ENCODE measurements at regions not wholly inside any gene's neighbourhood (a gene's known extent, or its start where the extent isn't known, plus 50 kb on each side); places are given as distances from the start of the nearest gene placed in this dataset.

- peak in 1 of 3 experiments; percentile 85 for DNase-seq
These were observed 112.1 kb upstream of the SOX1 start for GRCh38 chr13:111954661-111955411.

DNA sequence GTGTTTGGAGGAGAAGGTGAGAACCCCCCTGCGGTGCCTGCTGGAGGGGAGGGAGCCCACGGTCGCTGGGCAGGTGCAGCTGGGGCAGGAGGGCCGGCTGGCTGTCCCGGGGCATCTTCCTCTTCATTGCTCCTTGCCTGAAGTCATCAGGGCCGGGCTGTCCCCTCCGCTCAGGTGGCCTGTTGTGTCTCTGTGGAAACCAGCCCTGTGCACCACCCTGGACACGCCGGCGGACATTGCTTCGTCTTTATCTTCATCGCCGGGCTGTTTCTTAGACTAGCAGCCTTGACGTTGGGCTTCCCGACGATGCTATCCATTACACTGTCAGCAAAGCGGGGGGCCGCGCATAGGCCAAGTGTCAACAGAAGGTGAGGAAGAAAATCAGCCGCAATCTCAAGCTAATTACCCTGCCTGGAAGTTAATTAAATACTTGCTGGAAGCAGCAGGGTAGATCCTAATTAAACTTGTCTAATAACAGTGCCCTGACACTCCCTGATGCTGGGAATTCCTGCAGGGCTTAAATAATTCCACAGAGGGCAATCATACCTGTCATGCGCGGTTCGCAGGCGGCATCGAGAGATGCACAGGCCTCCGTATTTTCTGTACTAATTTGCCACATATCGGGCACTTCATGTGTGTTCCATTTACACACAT, 111.4 kb upstream of the SOX1 start:
- DNase-seq: peak in 1 of 3 experiments; percentile 27

GRCh38 chr13:111956261-111957151, 110.4 kb upstream of the SOX1 start:
- no peak for DNase-seq

DNA sequence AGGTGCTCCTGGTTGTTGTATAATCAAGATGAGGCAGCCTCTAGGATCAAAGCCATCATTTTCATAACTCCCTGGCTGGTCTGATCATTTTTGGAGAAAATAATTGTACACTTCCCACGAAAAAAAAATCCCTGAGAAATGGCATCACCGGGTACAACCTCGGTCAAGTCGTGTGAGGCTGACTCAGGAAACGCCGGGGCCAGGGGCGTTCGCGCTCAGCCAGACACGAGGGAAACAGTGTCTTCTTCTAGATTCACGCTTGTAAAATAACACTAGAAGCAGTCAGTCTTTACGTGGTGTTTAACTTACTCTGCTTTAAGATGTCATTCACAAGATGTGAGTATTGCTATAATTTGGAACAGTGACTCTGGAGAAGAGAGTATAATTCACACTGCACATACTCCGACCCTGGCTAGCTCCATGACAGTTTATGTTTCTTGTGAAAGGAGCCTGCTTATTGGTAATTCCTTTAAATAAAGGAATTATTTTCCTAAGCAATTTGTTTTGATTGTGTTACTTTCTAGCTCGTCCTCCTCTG, 109.0 kb upstream of the SOX1 start:
- no peak for DNase-seq

DNA sequence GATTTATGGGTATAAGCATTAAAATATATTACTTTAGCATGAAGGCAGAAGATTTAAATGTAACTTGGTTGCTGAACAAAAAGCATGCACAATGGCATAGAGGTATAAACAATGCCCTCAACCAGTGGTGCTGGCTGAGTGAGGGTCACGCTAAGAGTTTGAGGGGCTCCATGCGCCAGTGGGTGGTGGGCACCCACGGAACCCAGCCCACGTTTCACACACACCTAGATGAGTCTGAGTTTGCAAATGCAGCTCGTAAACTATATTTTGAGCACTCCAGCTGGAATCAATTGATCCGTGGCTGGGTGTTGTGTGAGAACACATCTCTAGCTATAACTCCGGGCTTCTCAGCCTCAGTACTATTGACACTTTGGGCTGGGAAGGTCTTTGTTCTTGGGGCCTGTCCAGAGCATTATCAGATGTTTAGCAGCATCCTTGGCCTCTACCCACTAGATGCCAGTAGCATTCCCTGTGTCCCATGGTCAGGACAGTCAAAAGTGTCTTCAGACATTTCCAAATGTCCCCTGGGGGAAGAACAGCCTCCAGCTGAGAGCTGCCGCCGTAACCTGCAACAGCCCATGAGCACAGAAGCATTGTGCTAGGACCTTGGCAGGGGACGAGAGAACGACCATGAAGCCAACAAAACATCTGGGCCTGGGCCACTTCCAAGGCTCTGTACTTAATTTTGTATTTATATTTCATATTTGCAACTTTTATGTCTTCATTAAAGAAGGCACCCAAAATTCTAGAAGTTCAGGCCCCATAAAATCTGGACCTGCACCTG, 108.1 kb upstream of the SOX1 start:
- no peak for DNase-seq

GRCh38 chr13:111960152-111960772, 106.7 kb upstream of the SOX1 start:
- DNase-seq: no peak

- no peak for DNase-seq
These were observed 105.7 kb upstream of the SOX1 start for GRCh38 chr13:111961236-111961635.

DNA sequence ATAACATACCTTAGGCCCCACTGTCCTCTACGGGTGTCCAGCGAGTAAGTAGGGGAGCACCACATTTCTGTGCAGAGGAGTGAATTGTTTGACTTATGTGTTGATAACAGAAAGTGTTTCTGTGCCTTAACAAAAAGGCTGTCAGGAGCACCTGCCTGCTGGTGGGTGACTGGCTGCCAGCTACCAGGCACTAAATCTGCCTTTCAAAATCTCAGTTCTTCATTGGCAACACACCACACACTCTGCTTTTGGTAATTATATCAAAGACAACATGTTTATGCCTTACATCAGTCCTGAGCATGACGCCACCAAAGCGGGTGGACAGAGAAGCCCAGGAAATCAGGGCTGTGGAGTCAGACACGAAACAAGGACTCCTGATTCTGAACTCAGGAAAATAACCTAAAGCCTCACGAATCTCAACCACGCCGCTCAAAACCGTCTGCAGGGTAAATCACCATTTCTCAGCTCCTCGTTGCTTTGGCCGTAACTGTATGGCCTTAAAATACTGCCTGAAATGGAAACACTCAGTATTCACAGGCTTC, 105.2 kb upstream of the SOX1 start:
- DNase-seq: no peak

DNA sequence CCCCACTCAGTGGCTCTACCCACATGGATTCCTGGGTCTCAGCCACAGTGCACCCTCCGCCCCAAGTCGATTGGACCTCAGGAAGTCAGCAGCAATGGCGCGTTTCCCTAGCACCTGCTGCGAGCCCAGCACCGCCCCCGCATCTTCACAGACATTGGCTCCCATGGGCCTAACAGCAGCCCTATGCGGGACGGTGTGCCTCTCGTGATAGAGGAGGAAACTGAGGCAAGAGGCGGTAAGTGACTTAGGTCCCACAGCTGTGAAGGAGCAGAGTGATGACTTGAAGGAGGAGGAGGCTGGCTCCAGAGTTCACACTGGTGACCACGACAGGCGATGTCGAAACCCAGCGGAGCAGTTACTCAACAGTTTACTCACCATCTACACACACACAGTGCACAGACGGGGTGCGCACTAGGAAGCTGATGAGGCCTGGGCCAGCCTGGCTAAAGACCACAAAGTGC, 104.5 kb upstream of the SOX1 start:
- DNase-seq: no peak

DNA sequence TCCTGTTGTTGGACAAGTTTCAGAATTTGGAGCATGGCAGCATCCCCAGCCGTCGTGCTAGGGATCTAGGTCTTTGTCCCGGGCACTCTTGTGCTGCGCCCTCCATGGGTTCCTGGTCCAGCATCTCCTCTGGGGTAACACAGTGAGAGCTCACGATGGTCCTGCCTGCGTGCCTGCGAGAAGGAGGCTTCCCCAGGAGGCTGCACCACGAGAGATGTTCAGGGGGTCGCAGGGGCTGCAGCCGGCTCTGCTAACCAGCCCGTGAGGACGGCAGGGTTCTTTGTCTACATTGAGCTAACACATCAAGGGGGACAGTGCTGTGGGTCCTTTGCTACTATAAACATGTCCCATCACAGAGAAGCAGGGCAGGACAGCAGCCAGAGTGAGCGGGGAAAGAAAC, 103.9 kb upstream of the SOX1 start:
- DNase-seq: no peak

- no peak for DNase-seq
These were observed 102.4 kb upstream of the SOX1 start for GRCh38 chr13:111964411-111965035.

- no peak for DNase-seq
These were observed 101.3 kb upstream of the SOX1 start for GRCh38 chr13:111965466-111966214.

- DNase-seq: no peak
These were observed 100.0 kb upstream of the SOX1 start for GRCh38 chr13:111966933-111967332.

DNA sequence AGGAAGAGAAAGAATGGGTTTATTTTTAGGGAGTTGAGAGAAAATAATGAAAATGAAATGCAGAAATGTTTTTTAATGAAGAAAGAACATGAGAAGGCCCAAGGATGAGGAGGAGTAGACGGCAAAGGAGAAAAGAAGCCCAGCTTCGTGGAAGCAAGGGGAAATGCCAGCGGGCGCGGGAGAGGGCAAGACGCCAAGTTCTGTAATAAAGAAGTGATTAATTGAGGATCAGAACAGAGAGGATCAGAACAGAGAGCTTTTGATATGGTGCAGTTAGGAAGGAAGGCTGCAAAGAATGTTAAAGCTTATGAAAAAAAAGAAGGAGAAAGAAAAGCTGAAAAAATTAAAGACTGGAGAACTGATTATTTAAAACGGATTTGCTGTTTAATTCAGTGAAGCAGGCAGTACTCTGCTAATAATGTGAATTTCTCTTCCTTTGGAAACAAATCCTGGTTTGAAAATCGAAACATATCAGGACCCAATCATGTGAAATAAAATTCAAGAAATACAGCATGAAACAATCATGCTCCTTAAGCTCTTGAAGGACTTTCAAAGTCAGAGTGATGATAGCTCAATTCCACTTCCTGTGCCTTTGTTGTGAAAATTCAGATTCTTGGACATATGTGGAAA, 99.3 kb upstream of the SOX1 start:
- no peak for DNase-seq

DNA sequence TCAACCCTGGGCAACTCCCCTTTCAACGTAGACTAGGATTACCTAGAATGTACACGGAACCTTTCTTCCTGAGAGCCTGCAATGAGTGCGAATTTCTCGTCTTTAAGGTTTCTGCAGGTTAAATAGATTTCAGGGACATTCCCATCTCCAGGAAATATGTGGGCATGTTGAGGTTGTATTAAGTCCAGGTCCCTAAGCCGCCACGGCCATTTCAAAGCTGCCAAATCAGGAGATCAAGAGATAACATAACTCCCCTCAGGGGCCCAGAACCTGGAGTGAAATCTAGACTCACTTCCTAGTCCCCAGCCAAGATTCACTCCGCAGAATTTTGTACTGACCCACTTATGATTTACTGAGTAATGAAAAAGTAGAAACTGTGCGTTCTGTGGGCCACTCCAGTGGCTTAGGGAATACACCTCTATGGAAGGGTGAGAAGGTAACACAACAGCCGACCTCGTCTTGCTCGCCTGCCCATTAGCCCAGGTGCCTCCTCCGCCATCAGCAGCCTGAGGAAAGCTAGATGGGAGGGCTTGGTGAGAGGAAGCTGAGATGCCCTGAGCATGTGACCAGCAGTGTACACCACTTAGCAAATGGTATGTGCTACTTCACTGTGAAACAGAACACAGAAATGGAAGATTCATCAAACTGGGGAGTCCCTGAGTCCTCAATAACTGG, 98.5 kb upstream of the SOX1 start:
- DNase-seq: no peak

DNA sequence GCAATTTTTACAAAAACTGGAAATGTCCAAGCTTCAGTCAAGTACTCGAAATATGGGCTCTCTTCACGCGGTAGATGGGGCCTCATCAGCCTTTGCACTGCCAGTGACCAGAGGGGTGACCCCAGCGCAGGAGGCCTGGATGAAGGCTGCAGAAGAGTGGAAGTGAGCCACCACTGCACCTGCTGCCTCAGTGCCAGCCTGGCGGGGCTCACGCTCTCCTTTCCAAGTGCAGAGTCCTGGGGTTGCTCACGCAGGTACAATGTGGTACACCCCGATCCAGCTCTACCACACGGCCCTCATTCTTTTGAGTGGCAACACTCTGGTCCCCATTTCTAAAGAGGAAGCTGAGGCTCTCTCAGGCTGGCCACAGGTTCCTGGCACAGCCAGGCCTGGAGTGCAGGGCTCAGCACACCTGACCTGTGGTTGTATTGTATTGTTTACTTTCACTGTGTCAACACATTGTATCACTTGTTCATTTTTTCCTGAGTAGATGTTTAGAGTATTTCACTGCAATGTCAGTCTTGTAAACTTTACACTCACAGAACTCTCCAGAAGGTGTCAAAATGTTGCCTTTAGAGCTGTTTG, 97.3 kb upstream of the SOX1 start:
- DNase-seq: no peak

DNA sequence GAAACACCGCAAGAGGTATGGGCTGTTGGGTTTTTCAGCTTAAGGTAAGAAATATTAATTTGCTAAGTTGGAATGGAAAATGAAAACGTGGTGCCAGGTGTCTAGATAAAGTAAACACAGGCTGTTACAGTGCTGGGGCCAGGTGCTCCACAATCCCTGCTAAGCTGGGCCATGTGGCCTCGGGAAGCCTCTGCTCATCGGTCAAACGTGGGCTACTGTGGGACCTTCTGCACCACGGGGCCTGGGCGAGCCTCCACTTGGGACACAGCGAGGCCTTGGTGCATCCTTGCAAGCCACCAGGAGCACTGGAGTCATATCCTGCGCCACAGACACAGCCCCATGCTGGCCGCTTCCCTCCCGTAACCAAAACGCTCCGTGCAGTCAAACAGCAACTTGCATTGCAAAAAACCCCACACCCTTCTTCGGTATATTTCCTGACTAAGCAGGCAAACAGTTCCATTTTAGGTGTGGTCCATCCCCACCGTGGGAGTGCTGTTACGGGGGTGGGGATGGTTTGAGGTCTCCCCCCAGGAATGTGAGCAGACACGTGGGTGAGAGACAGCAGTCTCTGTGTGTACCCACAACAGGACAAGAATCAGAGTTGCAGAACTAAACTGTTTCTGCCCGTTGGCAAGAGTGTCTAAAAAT, 96.3 kb upstream of the SOX1 start:
- no peak for DNase-seq

Measured in NCI-H1417 (cell line).